T-helper 2 cell treated with Interferon-gamma antibody and Interleukin-4, amounts not matched to agents 5 μg/mL and 100 μg/mL, for 36 hours (primary cell): ENCODE measurements at regions not wholly inside any gene's neighbourhood (a gene's known extent, or its start where the extent isn't known, plus 50 kb on each side); places are given as distances from the start of the nearest gene placed in this dataset.

Experiments
- DNase-seq: peaks from one replicate; pipeline ENCODE4 v3.0.0; 2021; ENCODE audit warnings: low spot score
- H3K27ac Mint-ChIP-seq: one replicate; pipeline ENCODE4 v1.8.0; 2021; ENCODE audit warnings: mild to moderate bottlenecking, mixed read lengths
- H3K27me3 Mint-ChIP-seq: one replicate; pipeline ENCODE4 v1.8.0; 2021; ENCODE audit warnings: low read depth, mixed read lengths
- H3K36me3 Mint-ChIP-seq: one replicate; pipeline ENCODE4 v1.8.0; 2021; ENCODE audit warnings: low read depth, mixed read lengths
- H3K4me1 Mint-ChIP-seq: one replicate; pipeline ENCODE4 v1.8.0; 2021; ENCODE audit warnings: low read depth, mixed read lengths
- H3K4me3 Mint-ChIP-seq: one replicate; pipeline ENCODE4 v1.8.0; 2022; ENCODE audit warnings: mild to moderate bottlenecking, moderate library complexity, mixed read lengths
- H3K9me3 Mint-ChIP-seq: one replicate; pipeline ENCODE4 v1.8.0; 2021; ENCODE audit warnings: mixed read lengths

- DNase-seq: no peak
- Mint-ChIP-seq H3K4me1 (no peaks in the 10 kb centered on the region), H3K27me3 (no peaks in the 10 kb centered on the region), H3K4me3 (no peak overlapping the region), H3K27ac (no peak overlapping the region), H3K36me3 (no peaks in the 10 kb centered on the region), H3K9me3 (no peaks in the 10 kb centered on the region)
Observed at GRCh38 chr2:4029081-4029480, 325.7 kb downstream of the DCDC2C start.

- H3K4me3 Mint-ChIP-seq: no peak overlapping the region
- DNase-seq: no peak
Observed at GRCh38 chr2:4039896-4040295, 336.5 kb downstream of the DCDC2C start.

DNA sequence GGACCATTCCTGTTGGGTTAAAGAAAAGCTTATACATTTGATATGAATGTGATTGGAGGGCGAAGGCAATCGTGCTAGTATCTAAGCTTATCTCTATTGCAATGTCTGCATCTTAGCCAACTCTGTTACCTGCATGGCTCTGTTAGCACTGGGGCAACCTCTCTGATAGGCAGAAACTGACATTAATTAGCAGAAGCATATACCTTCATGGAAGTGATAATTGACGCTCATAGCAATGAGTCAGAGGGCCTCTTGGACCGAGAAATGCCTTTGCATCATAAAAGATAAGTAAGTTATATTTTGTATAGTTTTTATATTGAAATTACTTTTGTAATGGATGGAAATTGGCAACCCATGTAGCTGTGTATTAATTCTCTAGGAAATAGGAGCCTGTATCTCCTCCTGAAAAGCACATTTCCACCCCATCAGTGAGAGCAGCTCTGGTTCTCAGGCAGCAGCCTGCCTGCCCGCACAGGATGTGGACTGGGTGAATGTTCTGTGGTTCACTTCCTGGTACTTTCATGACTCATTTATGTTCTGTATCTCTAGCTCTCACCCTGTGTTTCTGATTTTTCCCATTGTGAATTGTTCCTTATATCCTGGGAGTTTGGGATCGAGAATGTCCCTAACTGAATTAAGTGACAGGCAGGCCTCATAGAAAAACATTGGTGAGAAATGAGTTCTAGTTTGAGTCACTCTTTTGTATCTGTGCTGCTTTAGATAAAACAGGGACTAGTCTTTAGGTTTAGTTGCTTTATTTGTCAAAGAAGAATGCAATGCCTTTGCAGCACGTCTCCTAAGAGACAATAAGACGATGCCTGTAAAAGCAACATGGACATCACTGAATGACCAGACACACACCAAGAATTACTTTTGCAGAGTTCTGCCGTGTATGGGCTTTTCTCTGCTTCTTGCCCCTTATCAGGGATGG lies 344.9 kb downstream of the DCDC2C start:
- no peak overlapping the region for H3K27ac Mint-ChIP-seq
- no peaks in the 10 kb centered on the region for H3K36me3 Mint-ChIP-seq
- H3K4me3 Mint-ChIP-seq: no peak overlapping the region
- DNase-seq: peak; percentile 40
- H3K27me3 Mint-ChIP-seq: no peaks in the 10 kb centered on the region
- H3K4me1 Mint-ChIP-seq: peaks cover 12% of the 10 kb centered on the region
- no peaks in the 10 kb centered on the region for H3K9me3 Mint-ChIP-seq

More at GRCh38 chr2:4039896-4040295, 336.5 kb downstream of the DCDC2C start:
- no peaks in the 10 kb centered on the region for H3K27me3 Mint-ChIP-seq
- H3K27ac Mint-ChIP-seq: no peak overlapping the region
- no peaks in the 10 kb centered on the region for H3K4me1 Mint-ChIP-seq
- no peaks in the 10 kb centered on the region for H3K9me3 Mint-ChIP-seq
- no peaks in the 10 kb centered on the region for H3K36me3 Mint-ChIP-seq

DNA sequence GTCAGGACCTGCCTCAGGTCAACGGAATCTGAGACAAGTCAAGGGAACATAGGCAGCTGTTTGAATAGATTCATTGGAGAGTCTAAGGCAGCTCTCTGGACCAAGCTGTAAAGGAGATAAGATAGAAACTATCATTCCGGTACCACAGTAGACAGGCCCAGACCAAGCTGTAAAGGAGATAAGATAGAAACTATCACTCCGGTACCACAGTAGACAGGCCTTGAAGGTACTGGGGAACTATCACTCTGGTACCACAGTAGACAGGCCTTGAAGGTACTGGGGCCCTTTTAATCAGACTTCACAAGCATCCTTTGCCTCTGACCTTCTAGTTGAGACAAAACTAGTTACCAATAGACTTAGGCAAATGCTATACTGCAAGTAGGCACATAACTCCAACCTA lies 346.1 kb downstream of the DCDC2C start:
- Mint-ChIP-seq H3K4me3 (no peak overlapping the region), H3K36me3 (no peaks in the 10 kb centered on the region), H3K27me3 (no peaks in the 10 kb centered on the region), H3K27ac (no peak overlapping the region), H3K4me1 (peaks cover 12% of the 10 kb centered on the region), H3K9me3 (no peaks in the 10 kb centered on the region)
- no peak for DNase-seq

DNA sequence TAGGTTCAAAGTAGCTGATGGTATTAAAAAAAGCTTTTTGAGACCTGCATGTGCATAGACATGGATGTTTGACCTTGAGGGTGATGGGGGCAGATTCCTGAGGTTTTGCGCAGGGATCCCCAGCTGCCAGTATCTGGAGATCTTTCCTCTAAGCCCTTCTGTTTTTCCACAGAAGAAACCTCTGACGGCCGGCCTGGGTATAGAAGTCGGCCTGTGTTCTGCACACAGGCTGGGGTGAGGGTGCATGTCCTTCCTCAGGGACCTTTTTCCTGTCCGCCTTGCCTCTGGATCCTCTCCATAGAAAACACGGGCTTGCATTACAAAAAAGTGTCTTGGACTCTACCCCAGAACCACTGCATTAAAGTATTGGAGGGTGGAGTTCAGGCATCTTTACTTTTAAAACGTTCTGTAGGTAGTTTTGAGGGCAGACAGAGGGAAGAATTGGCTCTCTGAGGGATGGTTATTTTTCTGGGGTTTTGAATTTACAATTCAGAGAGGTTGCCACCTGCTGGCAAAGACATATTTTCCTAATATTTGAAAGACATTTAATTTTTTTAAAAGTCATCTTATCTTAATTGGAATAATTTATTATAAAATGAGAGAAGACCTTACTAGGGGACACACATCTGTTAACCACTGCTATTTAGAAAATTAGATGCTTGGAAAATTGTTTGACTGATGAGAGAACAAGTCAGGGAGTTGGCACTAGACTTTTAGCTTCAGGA lies 350.6 kb downstream of the DCDC2C start:
- H3K36me3 Mint-ChIP-seq: no peaks in the 10 kb centered on the region
- no peak overlapping the region for H3K4me3 Mint-ChIP-seq
- DNase-seq: no peak
- H3K4me1 Mint-ChIP-seq: peaks cover under 1% of the 10 kb centered on the region
- H3K27me3 Mint-ChIP-seq: no peaks in the 10 kb centered on the region
- no peaks in the 10 kb centered on the region for H3K9me3 Mint-ChIP-seq
- H3K27ac Mint-ChIP-seq: no peak overlapping the region

- DNase-seq: no peak
- no peak overlapping the region for H3K4me3 Mint-ChIP-seq
- H3K27me3 Mint-ChIP-seq: no peaks in the 10 kb centered on the region
- H3K36me3 Mint-ChIP-seq: no peaks in the 10 kb centered on the region
- H3K9me3 Mint-ChIP-seq: no peaks in the 10 kb centered on the region
- no peaks in the 10 kb centered on the region for H3K4me1 Mint-ChIP-seq
- no peak overlapping the region for H3K27ac Mint-ChIP-seq
Observed at GRCh38 chr2:4066217-4066616, 362.8 kb downstream of the DCDC2C start.

- H3K27ac Mint-ChIP-seq: no peak overlapping the region
- no peaks in the 10 kb centered on the region for H3K36me3 Mint-ChIP-seq
- H3K4me1 Mint-ChIP-seq: no peaks in the 10 kb centered on the region
- no peaks in the 10 kb centered on the region for H3K9me3 Mint-ChIP-seq
- no peaks in the 10 kb centered on the region for H3K27me3 Mint-ChIP-seq
- no peak overlapping the region for H3K4me3 Mint-ChIP-seq
- DNase-seq: no peak
Observed at GRCh38 chr2:4073026-4073569, 369.7 kb downstream of the DCDC2C start.

- H3K27ac Mint-ChIP-seq: no peak overlapping the region
- H3K27me3 Mint-ChIP-seq: no peaks in the 10 kb centered on the region
- no peak for DNase-seq
- no peaks in the 10 kb centered on the region for H3K36me3 Mint-ChIP-seq
- no peaks in the 10 kb centered on the region for H3K4me1 Mint-ChIP-seq
- no peak overlapping the region for H3K4me3 Mint-ChIP-seq
- peaks cover 5% of the 10 kb centered on the region for H3K9me3 Mint-ChIP-seq
Observed at GRCh38 chr2:4077017-4077416, 373.6 kb downstream of the DCDC2C start.

- DNase-seq: no peak
- Mint-ChIP-seq H3K27me3 (no peaks in the 10 kb centered on the region), H3K9me3 (peaks cover 19% of the 10 kb centered on the region), H3K4me3 (no peak overlapping the region), H3K4me1 (no peaks in the 10 kb centered on the region), H3K27ac (no peak overlapping the region), H3K36me3 (no peaks in the 10 kb centered on the region)
Observed at GRCh38 chr2:4085186-4085585, 381.8 kb downstream of the DCDC2C start.

- no peaks in the 10 kb centered on the region for H3K9me3 Mint-ChIP-seq
Observed at GRCh38 chr2:4090668-4091630, 387.6 kb downstream of the DCDC2C start.

DNA sequence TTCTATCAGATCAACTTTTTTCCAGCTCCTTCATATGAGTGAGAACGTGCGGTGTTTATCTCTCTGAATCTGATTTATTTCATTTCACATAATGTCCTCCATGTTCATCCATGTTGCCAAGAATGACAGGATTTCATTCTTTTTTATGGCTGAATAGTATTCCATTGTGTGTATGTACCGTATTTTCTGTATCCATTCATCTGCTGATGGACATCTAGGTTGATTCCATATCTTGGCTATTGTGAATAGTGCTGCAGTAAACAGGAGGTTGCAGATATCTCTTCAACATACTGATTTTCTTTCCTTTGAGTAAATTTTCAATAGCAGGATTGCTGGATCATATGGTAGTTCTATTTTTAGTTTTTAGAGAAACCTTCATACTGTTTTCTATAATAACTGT lies 388.5 kb downstream of the DCDC2C start:
- Mint-ChIP-seq H3K27me3 (no peaks in the 10 kb centered on the region), H3K9me3 (no peaks in the 10 kb centered on the region), H3K27ac (no peak overlapping the region), H3K36me3 (no peaks in the 10 kb centered on the region), H3K4me3 (no peak overlapping the region), H3K4me1 (no peaks in the 10 kb centered on the region)
- DNase-seq: no peak

More at GRCh38 chr2:4090668-4091630, 387.6 kb downstream of the DCDC2C start:
- no peak for DNase-seq
- no peaks in the 10 kb centered on the region for H3K4me1 Mint-ChIP-seq
- H3K27me3 Mint-ChIP-seq: no peaks in the 10 kb centered on the region
- H3K4me3 Mint-ChIP-seq: no peak overlapping the region
- H3K27ac Mint-ChIP-seq: no peak overlapping the region
- no peaks in the 10 kb centered on the region for H3K36me3 Mint-ChIP-seq

GRCh38 chr2:4094743-4095142 lies 391.4 kb downstream of the DCDC2C start:
- no peaks in the 10 kb centered on the region for H3K27me3 Mint-ChIP-seq
- H3K9me3 Mint-ChIP-seq: no peaks in the 10 kb centered on the region
- no peak overlapping the region for H3K4me3 Mint-ChIP-seq
- H3K36me3 Mint-ChIP-seq: no peaks in the 10 kb centered on the region
- no peak for DNase-seq
- H3K4me1 Mint-ChIP-seq: no peaks in the 10 kb centered on the region
- H3K27ac Mint-ChIP-seq: no peak overlapping the region

GRCh38 chr2:4096978-4097766 lies 393.8 kb downstream of the DCDC2C start:
- Mint-ChIP-seq H3K36me3 (no peaks in the 10 kb centered on the region), H3K4me3 (no peak overlapping the region), H3K9me3 (no peaks in the 10 kb centered on the region), H3K27ac (no peak overlapping the region), H3K27me3 (no peaks in the 10 kb centered on the region), H3K4me1 (no peaks in the 10 kb centered on the region)
- DNase-seq: no peak
